ENCODE measurements at regions not wholly inside any gene's neighbourhood (a gene's known extent, or its start where the extent isn't known, plus 50 kb on each side); places are given as distances from the start of the nearest gene placed in this dataset.
"Not testable (repeated sequence)": the region's sequence is repeated elsewhere in the genome, so short reads cannot be mapped to it uniquely, and the experiment has no call there.

DNA sequence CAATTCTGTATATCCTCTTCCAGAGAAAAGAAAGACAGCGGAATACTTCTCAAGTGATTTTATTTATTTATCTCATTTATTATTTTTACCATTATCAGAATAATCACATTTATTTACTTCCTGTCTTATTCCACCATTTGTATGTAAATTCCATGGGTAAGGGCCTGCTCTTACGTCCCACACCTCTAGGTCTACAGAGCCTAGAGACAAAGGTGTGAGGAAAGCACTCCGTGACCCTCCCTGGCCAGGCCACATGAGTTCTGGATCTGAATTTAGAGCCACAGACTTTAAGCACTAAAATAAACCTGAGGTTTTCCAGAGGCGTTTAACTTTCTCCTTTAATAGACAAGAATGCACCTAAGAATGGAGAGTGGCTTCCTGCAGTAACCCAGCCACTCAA, 85.3 kb upstream of the CTSV start:
- no peak for DNase-seq
- in situ Hi-C loops (cut with MboI; ENCODE audit: low pct_unique_long_range_greater_than_20kb, low sequenced_read_pairs) = loop anchor here (25.0 kb wide), 1 partner anchor 262 kb away; the partner anchor contains the start of gene ZNF782

DNA sequence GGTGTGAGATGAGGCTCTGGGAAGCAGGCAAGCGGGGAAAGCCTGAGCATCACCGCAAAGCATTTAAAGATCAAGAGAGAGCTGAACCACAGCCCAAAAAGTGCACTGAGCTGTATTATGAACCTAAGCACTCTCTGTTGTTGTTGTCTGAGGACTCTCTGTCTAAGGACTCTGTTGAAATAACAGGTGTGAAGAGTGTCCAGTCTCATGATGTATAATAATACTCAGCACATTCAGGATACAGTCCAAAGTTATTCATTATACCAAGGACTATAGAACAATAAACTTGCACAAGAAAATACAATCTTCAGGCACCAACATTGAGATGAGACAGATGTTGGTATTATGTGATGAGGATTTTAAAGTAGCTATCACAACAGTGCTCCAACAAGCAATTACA, 71.8 kb upstream of the CTSV start:
- no peak for DNase-seq
- in situ Hi-C loops (cut with MboI; ENCODE audit: low pct_unique_long_range_greater_than_20kb, low sequenced_read_pairs) = loop anchor here (25.0 kb wide), 1 partner anchor 248 kb away; the partner anchor contains the start of gene ZNF782

DNA sequence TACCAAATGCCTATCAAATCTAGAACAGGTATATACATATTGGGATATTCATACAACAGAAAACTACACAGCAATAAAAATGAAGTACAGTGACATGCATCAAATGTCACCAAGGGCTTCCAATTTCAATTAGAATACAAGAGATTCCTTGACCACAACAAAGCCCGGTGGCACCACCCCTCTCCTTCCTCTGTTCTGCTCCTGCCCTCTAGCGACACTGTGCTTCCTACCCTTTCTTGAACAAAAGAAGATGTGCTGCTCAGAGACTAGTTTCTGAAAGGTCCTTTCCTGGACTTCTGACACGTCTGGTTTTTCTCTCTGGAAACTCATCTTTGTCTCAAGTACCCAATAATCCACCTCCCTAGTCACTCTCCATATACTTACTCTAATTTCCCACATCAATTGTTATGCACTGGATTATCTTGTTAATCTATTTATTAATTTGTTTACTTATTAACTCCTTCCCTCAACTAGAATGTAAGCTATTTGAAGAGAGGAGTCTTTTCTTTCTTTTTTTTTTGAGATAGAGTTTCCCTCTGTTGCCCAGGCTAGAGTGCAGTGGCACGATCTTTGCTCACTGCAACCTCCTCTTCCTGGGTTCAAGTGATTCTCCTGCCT, 70.4 kb upstream of the CTSV start:
- in situ Hi-C loops (cut with MboI; ENCODE audit: low pct_unique_long_range_greater_than_20kb, low sequenced_read_pairs) = loop anchor here (25.0 kb wide), 1 partner anchor 247 kb away; the partner anchor contains the start of gene ZNF782
- peak; percentile 70 for DNase-seq

DNA sequence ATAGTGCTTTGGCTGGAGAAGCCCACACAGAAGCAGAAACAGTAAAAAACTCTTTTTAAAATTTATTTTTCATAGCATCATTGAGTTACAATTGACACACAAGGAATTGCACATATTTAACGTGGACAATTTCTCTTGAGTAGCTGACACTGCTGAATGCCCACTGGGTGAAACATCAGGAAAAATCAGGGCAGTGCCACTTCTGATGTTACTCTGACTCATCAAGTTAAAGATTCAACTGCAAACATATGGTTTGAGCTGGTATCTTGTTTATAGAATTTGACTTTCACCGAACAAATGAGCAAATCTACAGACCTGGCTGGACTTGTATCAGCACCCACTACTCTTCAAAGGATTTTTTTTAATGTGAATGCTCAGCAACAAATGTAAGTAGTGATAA, 66.3 kb upstream of the CTSV start:
- not testable (repeated sequence) for DNase-seq
- in situ Hi-C loops (cut with MboI; ENCODE audit: low pct_unique_long_range_greater_than_20kb, low sequenced_read_pairs) = loop anchor here (25.0 kb wide), 1 partner anchor 243 kb away; the partner anchor contains the start of gene ZNF782

DNA sequence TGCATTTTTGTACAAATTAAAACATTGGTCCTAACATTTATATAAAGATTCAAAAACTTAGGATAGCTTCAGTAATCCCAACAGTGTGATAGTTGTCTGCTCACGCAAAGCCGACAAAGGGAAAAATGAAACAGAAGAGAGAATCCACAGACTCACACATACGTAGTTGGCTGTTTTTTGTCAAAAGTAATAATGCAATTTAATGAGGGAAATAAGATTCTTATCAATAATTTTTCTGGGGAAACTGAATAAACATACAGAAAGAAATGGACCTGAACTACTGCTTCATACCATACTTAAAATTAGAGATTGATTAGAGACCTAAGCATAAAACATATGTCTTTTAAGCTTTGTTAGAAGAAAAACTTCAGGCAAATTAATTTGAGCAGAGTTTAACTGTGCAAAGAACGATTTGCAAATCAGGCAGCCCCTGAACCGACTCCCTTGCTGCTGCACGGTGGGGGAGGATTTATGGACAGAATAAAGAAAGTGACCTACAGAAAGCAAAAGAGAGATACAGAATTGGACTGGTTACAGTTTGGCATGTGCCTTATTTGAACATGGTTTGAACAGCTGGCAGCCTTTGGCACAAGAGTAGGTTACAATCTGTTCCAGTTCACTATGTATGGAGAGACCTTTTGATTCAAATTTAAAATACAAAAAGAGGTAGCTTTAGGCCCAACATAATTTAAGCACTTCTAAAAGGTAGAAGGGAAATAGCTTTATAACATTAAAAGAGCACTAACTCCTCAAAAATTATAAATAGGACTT, 64.9 kb upstream of the CTSV start:
- not testable (repeated sequence) for DNase-seq
- in situ Hi-C loops (cut with MboI; ENCODE audit: low pct_unique_long_range_greater_than_20kb, low sequenced_read_pairs) = loop anchor here (25.0 kb wide), 1 partner anchor 241 kb away; the partner anchor contains the start of gene ZNF782

DNA sequence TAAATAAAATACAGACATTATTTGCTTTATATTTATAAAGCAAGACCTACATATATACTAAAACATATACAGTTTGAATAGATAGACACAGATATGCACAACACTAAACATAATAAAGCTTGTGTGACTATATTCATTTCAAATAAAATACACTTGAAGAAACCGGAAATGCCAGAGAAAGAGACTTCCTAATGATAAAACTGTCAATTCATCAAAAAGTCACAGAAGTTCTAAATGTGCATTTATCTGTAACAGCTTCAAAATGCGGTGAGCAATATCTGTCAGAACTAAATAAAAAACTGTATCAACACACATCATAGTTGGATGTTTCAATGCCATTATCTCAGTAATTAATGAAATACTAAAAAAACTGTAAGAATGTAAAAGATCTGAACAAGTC, 60.6 kb upstream of the CTSV start:
- DNase-seq; in situ Hi-C loops (cut with MboI; ENCODE audit: low pct_unique_long_range_greater_than_20kb, low sequenced_read_pairs): not testable (repeated sequence)

DNA sequence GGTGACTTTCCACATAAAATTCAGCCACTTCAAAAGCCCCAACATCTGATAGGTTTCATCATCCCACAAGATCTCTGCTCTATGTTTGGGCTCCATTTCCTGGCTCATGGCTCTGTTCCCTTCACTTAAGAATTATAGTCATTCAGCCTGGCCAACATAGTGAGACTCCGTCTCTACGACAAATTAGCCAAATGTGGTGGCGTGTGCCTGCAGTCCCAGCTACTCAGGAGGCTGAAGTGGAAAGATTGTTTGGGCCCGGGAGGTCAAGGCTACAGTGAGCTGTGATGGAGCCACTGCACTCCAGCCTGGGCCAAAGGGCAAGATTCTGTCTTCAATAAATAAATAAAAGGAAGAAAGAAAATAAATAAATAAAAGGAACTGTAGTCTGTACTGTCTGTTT, 57.9 kb upstream of the CTSV start:
- in situ Hi-C loops (cut with MboI; ENCODE audit: low pct_unique_long_range_greater_than_20kb, low sequenced_read_pairs) = no loop called here
- no peak for DNase-seq

DNA sequence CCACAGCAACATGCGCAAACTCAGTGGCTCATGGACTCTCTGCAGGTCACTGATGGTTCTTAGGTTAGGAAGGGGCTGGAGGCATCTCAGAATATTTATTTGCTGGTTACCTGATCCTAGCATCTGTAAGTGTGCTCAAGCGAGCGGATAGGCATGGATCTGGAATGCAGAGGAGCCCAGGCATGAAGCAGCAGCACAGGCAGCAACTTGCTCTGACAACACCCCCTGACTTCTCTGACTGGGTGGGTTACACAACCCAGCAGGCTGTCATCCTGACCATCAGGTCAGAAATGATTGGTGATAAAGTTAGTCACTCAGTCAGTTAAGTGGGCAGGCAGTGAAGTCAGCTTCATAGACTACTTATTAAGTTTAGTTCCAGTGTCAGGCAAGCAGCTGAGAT, 50.4 kb upstream of the CTSV start:
- DNase-seq; in situ Hi-C loops (cut with MboI; ENCODE audit: low pct_unique_long_range_greater_than_20kb, low sequenced_read_pairs): not testable (repeated sequence)

Data from KBM-7 (cell line).